Ovary (tissue), 3 donors: ENCODE measurements at regions not wholly inside any gene's neighbourhood (a gene's known extent, or its start where the extent isn't known, plus 50 kb on each side); places are given as distances from the start of the nearest gene placed in this dataset.

Experiments
- CTCF ChIP-seq, 3 donors: fragments of 450-650 bp in 2 of 3; fragments of 200-600 bp in 1 of 3; IDR thresholded peaks; one replicate each; pipeline versions ENCODE4 v1.5.1 to v1.8.0; 2016 to 2022; ENCODE audit warnings: antibody characterized with exemption in 3 of 3, mild to moderate bottlenecking in 1 of 3
- EP300 ChIP-seq: sonication (generic); formaldehyde crosslinking; IDR thresholded peaks from one replicate; pipeline ENCODE4 v1.6.1; 2017; ENCODE audit warnings: antibody characterized with exemption
- POLR2A ChIP-seq: fragments of 450-650 bp; IDR thresholded peaks from one replicate; pipeline ENCODE4 v1.6.1; 2017; ENCODE audit warnings: antibody characterized with exemption, mild to moderate bottlenecking, moderate library complexity
- donor health status: DM: no; HTN: no; CAD: no.

GRCh38 chr7:119908948-119909347 is 364.0 kb upstream of the KCND2 start:
- TF ChIP-seq CTCF (IDR thresholded peaks at IDR 0.05), result no peak
- TF ChIP-seq EP300, result no peak
- TF ChIP-seq POLR2A, result no peak
